ENCODE measurements at regions not wholly inside any gene's neighbourhood (a gene's known extent, or its start where the extent isn't known, plus 50 kb on each side); places are given as distances from the start of the nearest gene placed in this dataset.
A peak's percentile ranks its signal among the peaks of the same experiment; 100 is the strongest.

GRCh38 chr9:30628915-30629567 lies 1755.4 kb upstream of the ACO1 start:
- no peak overlapping the region for H3K4ac ChIP-seq (ENCODE audit: low read depth, low read length)
- no peaks in the 10 kb centered on the region for H3K27me3 Mint-ChIP-seq (ENCODE audit: low read depth)
- peak overlapping the region in 1 of 3 experiments; percentile 1; a peak in 1 of 7 replicates for H3K27ac Mint-ChIP-seq

More at GRCh38 chr9:30628915-30629567, 1755.4 kb upstream of the ACO1 start:
- Histone ChIP-seq H4K91ac (ENCODE audit: insufficient read length, low read depth, low read length) (no peak overlapping the region), H3T11ph (ENCODE audit: low read length) (no peak overlapping the region), H2BK120ac (ENCODE audit: low read depth, low read length, poor library complexity, severe bottlenecking) (no peak overlapping the region), H2BK5ac (ENCODE audit: insufficient read length, low read length) (no peak overlapping the region), H3K9ac (ENCODE audit: extremely low read depth, insufficient read length, low read length) (no peak overlapping the region), H3K4me1 (ENCODE audit: insufficient read depth, low read length) (peaks cover 2% of the 10 kb centered on the region; the same call in 1 of the 2 replicates), H3K14ac (ENCODE audit: insufficient read depth, low read length) (no peak overlapping the region), H3K4me2 (ENCODE audit: insufficient read depth, insufficient read length, low read length) (no peak overlapping the region), H3K23ac (ENCODE audit: insufficient read length, low read depth, low read length) (no peak overlapping the region), H3K18ac (ENCODE audit: insufficient read length, low read depth, low read length) (no peak overlapping the region), H3K9me3 (ENCODE audit: control insufficient read depth, low read depth, low read length) (no peaks in the 10 kb centered on the region), H3K79me1 (ENCODE audit: insufficient read depth, low read depth, low read length, poor library complexity, severe bottlenecking) (no peaks in the 10 kb centered on the region), H4K5ac (ENCODE audit: insufficient read length, low read depth, low read length) (no peak overlapping the region), H2AK5ac (ENCODE audit: insufficient read length, low read length) (no peak overlapping the region), H2BK12ac (ENCODE audit: insufficient read length, low read depth, low read length) (no peak overlapping the region), H4K8ac (replicated peaks; ENCODE audit: insufficient read length, low read depth, low read length) (no peak overlapping the region), H3K27me3 (ENCODE audit: insufficient read depth, low read length) (no peaks in the 10 kb centered on the region), H2BK15ac (ENCODE audit: low read depth, low read length) (no peak overlapping the region), H4K20me1 (ENCODE audit: control insufficient read depth, insufficient read depth, insufficient read length) (no peaks in the 10 kb centered on the region), H3K79me2 (ENCODE audit: insufficient read depth, low read length) (no peaks in the 10 kb centered on the region), H2BK20ac (ENCODE audit: low read depth, low read length, poor library complexity, severe bottlenecking) (no peak overlapping the region), H2AFZ (ENCODE audit: low read length) (no peak overlapping the region), H3K23me2 (ENCODE audit: insufficient read length, low read depth, low read length, poor library complexity, severe bottlenecking) (no peaks in the 10 kb centered on the region), H3K27ac (ENCODE audit: insufficient read length, low read depth, low read length) (no peak overlapping the region), H3K56ac (ENCODE audit: insufficient read length, low read depth, low read length) (no peak overlapping the region)
- no peak for TF ChIP-seq CTCF (conservative IDR thresholded peaks at IDR 0.05)
- Mint-ChIP-seq H3K9me3 (no peaks in the 10 kb centered on the region), H3K4me3 (no peak overlapping the region), H3K36me3 (ENCODE audit: insufficient read depth in 1 of 3, low read depth in 3 of 3) (no peaks in the 10 kb centered on the region; a peak in 1 of 7 replicates), H3K4me1 (peaks cover 0 to 6% of the 10 kb centered on the region in 2 experiments; a peak in 2 of 4 replicates)
- DNase-seq: no peak
- WGBS (ENCODE audit: extremely low coverage, insufficient read length, low lambda C conversion rate): no CpG with 5 or more reads among the region's 2 CpGs

Measured in H9 (cell line).